Liver (tissue), 8 donors: ENCODE measurements at regions not wholly inside any gene's neighbourhood (a gene's known extent, or its start where the extent isn't known, plus 50 kb on each side); places are given as distances from the start of the nearest gene placed in this dataset.

Source experiments
- DNase-seq: peaks from one replicate; pipeline ENCODE4 v3.0.0-alpha.2; 2017; ENCODE audit warnings: low spot score
- H3K27ac ChIP-seq, 2 donors: one replicate each; pipeline ENCODE4 v1.7.0; 2013; ENCODE audit warnings: inconsistent platforms in 2 of 2, low read length in 2 of 2, control low read depth in 1 of 2, low read depth in 1 of 2, mild to moderate bottlenecking in 1 of 2
- H3K27me3 ChIP-seq, 4 donors: one replicate each; pipeline versions ENCODE4 v1.6.1 to v1.7.0; 2013; ENCODE audit warnings: low read length in 3 of 4, inconsistent platforms in 1 of 4, mild to moderate bottlenecking in 1 of 4, moderate library complexity in 1 of 4; ENCODE audit not compliant: control insufficient read depth in 4 of 4, insufficient read depth in 4 of 4
- H3K36me3 ChIP-seq, 4 donors: one replicate each; pipeline versions ENCODE4 v1.6.1 to v1.7.0; 2013; ENCODE audit warnings: low read length in 3 of 4, mild to moderate bottlenecking in 3 of 4, low read depth in 1 of 4, moderate library complexity in 1 of 4; ENCODE audit not compliant: control insufficient read depth in 4 of 4, insufficient read depth in 3 of 4
- H3K4me1 ChIP-seq, 4 donors: one replicate each; pipeline versions ENCODE4 v1.6.1 to v1.7.0; 2013; ENCODE audit warnings: low read length in 3 of 4, mild to moderate bottlenecking in 3 of 4, moderate library complexity in 1 of 4; ENCODE audit not compliant: control insufficient read depth in 4 of 4, insufficient read depth in 4 of 4
- H3K4me3 ChIP-seq, 3 donors: one replicate each; pipeline versions ENCODE4 v1.6.1 to v1.7.0; 2013; ENCODE audit warnings: low read length in 3 of 3, control low read depth in 1 of 3, low read depth in 1 of 3, mild to moderate bottlenecking in 1 of 3
- H3K9ac ChIP-seq, 2 donors: one replicate each; pipeline ENCODE4 v1.7.0; 2013; ENCODE audit warnings: low read length in 2 of 2, mild to moderate bottlenecking in 2 of 2, moderate library complexity in 2 of 2, control low read depth in 1 of 2, low read depth in 1 of 2
- H3K9me3 ChIP-seq, 4 donors: one replicate each; pipeline versions ENCODE4 v1.6.1 to v1.7.0; 2013; ENCODE audit warnings: low read length in 3 of 4; ENCODE audit not compliant: control insufficient read depth in 4 of 4
- EGR1 ChIP-seq, 2 donors: IDR thresholded peaks; 2 replicates each; pipeline ENCODE4 v1.6.1; 2016 to 2018; ENCODE audit warnings: antibody characterized with exemption in 2 of 2, low read depth in 2 of 2
- FOXA1 ChIP-seq: IDR thresholded peaks from 2 replicates; pipeline ENCODE4 v1.6.1; 2016; ENCODE audit warnings: antibody characterized with exemption
- GABPA ChIP-seq, 2 donors: IDR thresholded peaks in 1 of 2; conservative IDR thresholded peaks in 1 of 2; 2 replicates each; pipeline ENCODE4 v1.6.1; 2016; ENCODE audit warnings: antibody characterized with exemption in 2 of 2, mild to moderate bottlenecking in 1 of 2, moderate library complexity in 1 of 2
- HNF4G ChIP-seq: IDR thresholded peaks from 2 replicates; pipeline ENCODE4 v1.6.1; 2016; ENCODE audit warnings: antibody characterized with exemption
- JUND ChIP-seq, 2 donors: IDR thresholded peaks; 2 replicates each; pipeline ENCODE4 v1.6.1; 2016; ENCODE audit warnings: antibody characterized with exemption in 2 of 2
- NR2F2 ChIP-seq: IDR thresholded peaks from 2 replicates; pipeline ENCODE4 v1.6.1; 2016; ENCODE audit warnings: antibody characterized with exemption
- RAD21 ChIP-seq, 2 donors: IDR thresholded peaks; 2 replicates each; pipeline ENCODE4 v1.6.1; 2016; ENCODE audit warnings: antibody characterized with exemption in 2 of 2, mild to moderate bottlenecking in 2 of 2
- REST ChIP-seq: IDR thresholded peaks from 2 replicates; pipeline ENCODE4 v1.6.1; 2016; ENCODE audit warnings: antibody characterized with exemption, mild to moderate bottlenecking
- RXRA ChIP-seq, 2 donors: IDR thresholded peaks; 2 replicates each; pipeline ENCODE4 v1.6.1; 2017 to 2018; ENCODE audit warnings: antibody characterized with exemption in 2 of 2, mild to moderate bottlenecking in 1 of 2
- TAF1 ChIP-seq: conservative IDR thresholded peaks from 2 replicates; pipeline ENCODE4 v1.6.1; 2016; ENCODE audit warnings: antibody characterized with exemption, mild to moderate bottlenecking
- YY1 ChIP-seq: IDR thresholded peaks from 2 replicates; pipeline ENCODE4 v1.6.1; 2016; ENCODE audit warnings: antibody characterized with exemption, mild to moderate bottlenecking
- WGBS: extraction: QIAGEN DNeasy Blood & Tissue Kit; methylation state at CpG from one replicate; pipeline ENCODE4 v1.1.7; 2013; 5-methylcytosine and 5-hydroxymethylcytosine counted together
- TF ChIP-seq, protein P1 (sequence below): IDR thresholded peaks from 2 replicates; pipeline ENCODE4 v1.6.1; 2016; ENCODE audit warnings: antibody characterized with exemption
- TF ChIP-seq, protein P2 (sequence below): IDR thresholded peaks from 2 replicates; pipeline ENCODE4 v1.6.1; 2016; ENCODE audit warnings: antibody characterized with exemption
- TF ChIP-seq, protein P3 (sequence below): fragments of 150-350 bp; IDR thresholded peaks from 2 replicates; pipeline ENCODE4 v1.5.1; 2017; ENCODE audit warnings: improper control_type of control experiment, low read depth, low read length; ENCODE audit not compliant: missing input control
- donor health status: healthy.
- donor health status: healthy.
- donor health status: healthy.
- donor health status: healthy.
- donor health status: healthy.

- no peaks in the 10 kb centered on the region for H3K9me3 ChIP-seq
- DNase-seq: no peak
- peaks cover 0 to 4% (median 0%) of the 10 kb centered on the region in 4 donors for H3K4me1 ChIP-seq
- TF ChIP-seq, protein P1, sequence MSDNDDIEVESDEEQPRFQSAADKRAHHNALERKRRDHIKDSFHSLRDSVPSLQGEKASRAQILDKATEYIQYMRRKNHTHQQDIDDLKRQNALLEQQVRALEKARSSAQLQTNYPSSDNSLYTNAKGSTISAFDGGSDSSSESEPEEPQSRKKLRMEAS: no peak
- TF ChIP-seq TAF1: no peak
- no peak for TF ChIP-seq REST
- no peak for TF ChIP-seq RXRA (IDR thresholded peaks at IDR 0.05)
- TF ChIP-seq NR2F2: no peak
- TF ChIP-seq, protein P2, sequence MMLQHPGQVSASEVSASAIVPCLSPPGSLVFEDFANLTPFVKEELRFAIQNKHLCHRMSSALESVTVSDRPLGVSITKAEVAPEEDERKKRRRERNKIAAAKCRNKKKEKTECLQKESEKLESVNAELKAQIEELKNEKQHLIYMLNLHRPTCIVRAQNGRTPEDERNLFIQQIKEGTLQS: no peak
- TF ChIP-seq JUND (IDR thresholded peaks at IDR 0.05): no peak
- no peak for TF ChIP-seq HNF4G
- TF ChIP-seq GABPA (IDR thresholded peaks at IDR 0.05 in 1 of 2, conservative IDR thresholded peaks at IDR 0.05 in 1 of 2): no peak
- TF ChIP-seq RAD21 (IDR thresholded peaks at IDR 0.05): no peak
- TF ChIP-seq, protein P3, sequence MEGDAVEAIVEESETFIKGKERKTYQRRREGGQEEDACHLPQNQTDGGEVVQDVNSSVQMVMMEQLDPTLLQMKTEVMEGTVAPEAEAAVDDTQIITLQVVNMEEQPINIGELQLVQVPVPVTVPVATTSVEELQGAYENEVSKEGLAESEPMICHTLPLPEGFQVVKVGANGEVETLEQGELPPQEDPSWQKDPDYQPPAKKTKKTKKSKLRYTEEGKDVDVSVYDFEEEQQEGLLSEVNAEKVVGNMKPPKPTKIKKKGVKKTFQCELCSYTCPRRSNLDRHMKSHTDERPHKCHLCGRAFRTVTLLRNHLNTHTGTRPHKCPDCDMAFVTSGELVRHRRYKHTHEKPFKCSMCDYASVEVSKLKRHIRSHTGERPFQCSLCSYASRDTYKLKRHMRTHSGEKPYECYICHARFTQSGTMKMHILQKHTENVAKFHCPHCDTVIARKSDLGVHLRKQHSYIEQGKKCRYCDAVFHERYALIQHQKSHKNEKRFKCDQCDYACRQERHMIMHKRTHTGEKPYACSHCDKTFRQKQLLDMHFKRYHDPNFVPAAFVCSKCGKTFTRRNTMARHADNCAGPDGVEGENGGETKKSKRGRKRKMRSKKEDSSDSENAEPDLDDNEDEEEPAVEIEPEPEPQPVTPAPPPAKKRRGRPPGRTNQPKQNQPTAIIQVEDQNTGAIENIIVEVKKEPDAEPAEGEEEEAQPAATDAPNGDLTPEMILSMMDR: no peak
- no peak for TF ChIP-seq FOXA1
- TF ChIP-seq YY1: no peak
- no peak overlapping the region for H3K4me3 ChIP-seq
- no peaks in the 10 kb centered on the region for H3K27me3 ChIP-seq
- H3K9ac ChIP-seq: no peak overlapping the region
- H3K36me3 ChIP-seq: no peaks in the 10 kb centered on the region
- H3K27ac ChIP-seq: no peak overlapping the region
- 38% methylated on average over 4 of the region's 4 CpGs for WGBS
These were observed 377.1 kb downstream of the CNTNAP4 start for GRCh38 chr16:76654088-76654820.

DNA sequence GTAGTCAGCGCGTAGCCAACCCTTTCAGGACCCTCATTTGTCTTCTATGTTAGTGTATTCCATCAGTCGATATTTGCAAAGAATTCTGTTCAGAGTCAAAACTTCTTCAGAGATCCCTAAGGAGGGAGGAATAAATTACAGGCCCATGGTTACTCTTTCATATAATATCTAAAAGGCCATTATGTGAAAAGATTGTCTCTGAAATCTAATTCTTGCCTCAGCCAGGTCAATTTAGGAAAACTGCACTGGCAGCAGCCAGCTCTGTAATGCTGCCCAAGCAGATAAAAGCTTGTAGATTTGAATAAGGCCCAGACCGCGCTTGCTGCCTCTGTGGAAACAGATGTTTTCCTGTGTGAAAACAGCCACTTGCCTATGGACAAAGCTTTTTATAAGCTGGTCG is 379.8 kb downstream of the CNTNAP4 start:
- peaks cover 0 to 4% (median 0%) of the 10 kb centered on the region in 4 donors for H3K4me1 ChIP-seq
- H3K27me3 ChIP-seq: no peaks in the 10 kb centered on the region
- H3K27ac ChIP-seq: no peak overlapping the region
- no peak for DNase-seq
- no peaks in the 10 kb centered on the region for H3K9me3 ChIP-seq
- WGBS: 81% methylated on average over 6 of the region's 6 CpGs
- no peaks in the 10 kb centered on the region for H3K36me3 ChIP-seq
- no peak for TF ChIP-seq NR2F2
- no peak for TF ChIP-seq JUND (IDR thresholded peaks at IDR 0.05)
- TF ChIP-seq EGR1 (IDR thresholded peaks at IDR 0.05; ENCODE audit: low read depth in 2 of 2): no peak
- H3K4me3 ChIP-seq: no peak overlapping the region
- H3K9ac ChIP-seq: no peak overlapping the region
